ENCODE measurements at regions not wholly inside any gene's neighbourhood (a gene's known extent, or its start where the extent isn't known, plus 50 kb on each side); places are given as distances from the start of the nearest gene placed in this dataset.

- Histone ChIP-seq H3K56ac (ENCODE audit: extremely low read depth, insufficient read depth, low read length) (no peak overlapping the region), H2BK20ac (ENCODE audit: low read depth, low read length) (no peak overlapping the region), H3K4me3 (ENCODE audit: insufficient read depth, low read depth, low read length) (no peak overlapping the region), H3K27ac (ENCODE audit: insufficient read depth, low read length) (no peak overlapping the region), H2AK5ac (ENCODE audit: low read depth, low read length) (no peak overlapping the region), H4K20me1 (ENCODE audit: insufficient read depth, low read length) (no peaks in the 10 kb centered on the region), H3K79me1 (ENCODE audit: low read depth in 1 of 2, low read length in 2 of 2) (no peaks in the 10 kb centered on the region), H3K9me1 (ENCODE audit: insufficient read depth, low read length) (no peaks in the 10 kb centered on the region), H3K9me3 (ENCODE audit: control insufficient read depth, insufficient read depth, low read length) (peaks cover 20% of the 10 kb centered on the region), H3K27me3 (ENCODE audit: control insufficient read depth, insufficient read depth, low read length) (no peaks in the 10 kb centered on the region), H2BK15ac (ENCODE audit: low read depth, low read length) (no peak overlapping the region), H3K9ac (ENCODE audit: low read depth, low read length) (no peak overlapping the region), H3K4me2 (ENCODE audit: low read depth, low read length) (no peak overlapping the region), H2BK5ac (ENCODE audit: low read depth, low read length, poor library complexity, severe bottlenecking) (no peak overlapping the region), H3K14ac (replicated peaks; ENCODE audit: low read depth, low read length) (no peak overlapping the region), H3K18ac (ENCODE audit: low read depth, low read length) (no peak overlapping the region), H4K8ac (ENCODE audit: low read depth in 2 of 2, low read length in 2 of 2) (no peak overlapping the region), H4K91ac (ENCODE audit: insufficient read depth, low read depth, low read length) (no peak overlapping the region), H3K4ac (ENCODE audit: low read depth, low read length) (no peak overlapping the region), H2AFZ (replicated peaks; ENCODE audit: low read length, poor library complexity) (no peak overlapping the region), H3K36me3 (ENCODE audit: control insufficient read depth, insufficient read depth, low read length) (no peaks in the 10 kb centered on the region), H2BK120ac (ENCODE audit: low read depth, low read length) (no peak overlapping the region), H4K5ac (ENCODE audit: low read depth, low read length) (no peak overlapping the region), H3K23ac (ENCODE audit: low read depth, low read length) (no peak overlapping the region), H3K4me1 (ENCODE audit: control insufficient read depth, insufficient read depth, low read length) (no peaks in the 10 kb centered on the region), H2AK9ac (replicated peaks; ENCODE audit: low read depth, low read length, poor library complexity) (no peak overlapping the region)
- TF ChIP-seq CTCF (conservative IDR thresholded peaks at IDR 0.05; ENCODE audit: low read depth, low read length) (no peak), ELK1 (IDR thresholded peaks at IDR 0.05; ENCODE audit: borderline replicate concordance, low read depth, low read length) (no peak), MXI1 (IDR thresholded peaks at IDR 0.05; ENCODE audit: borderline replicate concordance, low read depth, low read length) (no peak), CEBPB (IDR thresholded peaks at IDR 0.05; ENCODE audit: low read depth, low read length) (no peak), FOS (IDR thresholded peaks at IDR 0.05; ENCODE audit: low read depth, low read length) (no peak), POLR2A (IDR thresholded peaks at IDR 0.05; ENCODE audit: low read depth, low read length) (no peak), MAFK (IDR thresholded peaks at IDR 0.05; ENCODE audit: low read depth, low read length) (no peak), BHLHE40 (IDR thresholded peaks at IDR 0.05; ENCODE audit: low read depth, low read length) (no peak), MAZ (IDR thresholded peaks at IDR 0.05; ENCODE audit: borderline replicate concordance, low read depth, low read length) (no peak), RCOR1 (IDR thresholded peaks at IDR 0.05; ENCODE audit: insufficient replicate concordance, low read length) (no peak), CHD1 (IDR thresholded peaks at IDR 0.05; ENCODE audit: low read depth, low read length) (no peak), RFX5 (IDR thresholded peaks at IDR 0.05; ENCODE audit: low read depth, low read length) (no peak)
- TF ChIP-seq, protein P1, sequence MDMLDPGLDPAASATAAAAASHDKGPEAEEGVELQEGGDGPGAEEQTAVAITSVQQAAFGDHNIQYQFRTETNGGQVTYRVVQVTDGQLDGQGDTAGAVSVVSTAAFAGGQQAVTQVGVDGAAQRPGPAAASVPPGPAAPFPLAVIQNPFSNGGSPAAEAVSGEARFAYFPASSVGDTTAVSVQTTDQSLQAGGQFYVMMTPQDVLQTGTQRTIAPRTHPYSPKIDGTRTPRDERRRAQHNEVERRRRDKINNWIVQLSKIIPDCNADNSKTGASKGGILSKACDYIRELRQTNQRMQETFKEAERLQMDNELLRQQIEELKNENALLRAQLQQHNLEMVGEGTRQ (IDR thresholded peaks at IDR 0.05; ENCODE audit: low read depth, low read length): no peak
- intact Hi-C loops (cut with micrococcal nuclease): no loop called here
- BruUV-seq (replicated peaks): no TSS peak
- in situ Hi-C loops (cut with MboI; ENCODE audit: low sequenced_read_pairs): no loop called here
- CTCF ChIA-PET: no interaction called here
- no peak for DNase-seq
- no CpG with 5 or more reads among the region's 2 CpGs for WGBS, 2 experiments (ENCODE audit: extremely low coverage in 2 of 2, insufficient read length in 1 of 2)
- no peak for ATAC-seq (ENCODE audit: low read depth)
- dilution Hi-C loops (cut with HindIII; ENCODE audit: low sequenced_read_pairs, unreplicated experiment): no loop called here
- POLR2A ChIA-PET (ENCODE audit: unreplicated experiment): no interaction called here
Observed at GRCh38 chr7:69443136-69443535, 155.1 kb upstream of the AUTS2 start.

All from IMR-90 (cell line).